HAP-1 (cell line): ENCODE measurements at regions not wholly inside any gene's neighbourhood (a gene's known extent, or its start where the extent isn't known, plus 50 kb on each side); places are given as distances from the start of the nearest gene placed in this dataset.
"Not testable (repeated sequence)": the region's sequence is repeated elsewhere in the genome, so short reads cannot be mapped to it uniquely, and the experiment has no call there.

Source experiments
- DNase-seq, 2 experiments: peaks; one replicate each; pipeline ENCODE4 v3.0.0-alpha.2; 2016 to 2020; ENCODE audit warnings: low spot score in 2 of 2
- H3K27me3 ChIP-seq: fragments of 250-450 bp; sonication (Bioruptor Pico); 2 replicates; pipeline ENCODE4 v1.5.1; 2020; ENCODE audit warnings: low read depth, mild to moderate bottlenecking, moderate library complexity
- H3K36me3 ChIP-seq: fragments of 250-450 bp; sonication (Bioruptor Pico); replicated peaks from 2 replicates; pipeline ENCODE4 v1.5.1; 2020; ENCODE audit warnings: mild to moderate bottlenecking
- H3K4me1 ChIP-seq: fragments of 250-450 bp; sonication (Bioruptor Pico); 2 replicates; pipeline ENCODE4 v1.5.1; 2020; ENCODE audit warnings: mild to moderate bottlenecking
- H3K4me3 ChIP-seq: fragments of 250-450 bp; sonication (Bioruptor Pico); 2 replicates; pipeline ENCODE4 v1.5.1; 2020; ENCODE audit warnings: mild to moderate bottlenecking, moderate library complexity
- H3K9me3 ChIP-seq: fragments of 250-450 bp; sonication (Bioruptor Pico); 2 replicates; pipeline ENCODE4 v1.5.1; 2020; ENCODE audit warnings: mild to moderate bottlenecking, moderate library complexity
- in situ Hi-C: fragments of 300-500 bp; cut with MboI; formaldehyde crosslinking; loops from 3 replicates; pipeline ENCODE4 v1.14.3; 2020; ENCODE audit warnings: low sequenced_read_pairs, inconsistent platforms, mixed read lengths

DNA sequence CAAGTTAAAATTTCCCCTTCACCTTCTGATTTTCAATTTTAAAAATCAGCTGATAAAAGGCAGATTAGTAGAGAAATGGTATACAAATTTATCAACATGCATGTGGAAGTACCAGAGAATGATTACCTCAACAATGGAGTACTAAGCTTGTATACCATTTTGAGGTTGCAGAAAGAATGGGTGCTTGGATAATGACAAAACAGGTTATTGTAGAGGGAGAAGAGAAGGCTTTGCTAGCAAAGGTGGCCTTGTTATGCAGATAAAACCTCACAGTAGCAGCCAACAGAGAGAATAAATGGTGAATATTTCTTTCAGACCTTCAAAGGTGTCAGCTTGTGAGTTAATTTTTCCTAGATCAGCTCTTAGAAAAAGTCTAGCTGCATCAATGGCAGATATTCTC, 1174.9 kb upstream of the ADGRL4 start:
- Histone ChIP-seq H3K4me1 (no peaks in the 10 kb centered on the region), H3K9me3 (no peaks in the 10 kb centered on the region), H3K36me3 (no peaks in the 10 kb centered on the region), H3K4me3 (no peak overlapping the region), H3K27me3 (peaks cover 9% of the 10 kb centered on the region; the same call in 1 of the 2 replicates)
- in situ Hi-C loops, result no loop called here
- peak in 1 of 2 experiments; percentile 81 for DNase-seq

GRCh38 chr1:80171631-80172030, 1165.1 kb upstream of the ADGRL4 start:
- peaks cover 11% of the 10 kb centered on the region for H3K27me3 ChIP-seq
- no peak for DNase-seq
- peaks cover 7% of the 10 kb centered on the region; the same call in 1 of the 2 replicates for H3K4me1 ChIP-seq
- no peak overlapping the region for H3K4me3 ChIP-seq
- in situ Hi-C loops, result no loop called here
- no peaks in the 10 kb centered on the region for H3K36me3 ChIP-seq
- H3K9me3 ChIP-seq, result no peaks in the 10 kb centered on the region

DNA sequence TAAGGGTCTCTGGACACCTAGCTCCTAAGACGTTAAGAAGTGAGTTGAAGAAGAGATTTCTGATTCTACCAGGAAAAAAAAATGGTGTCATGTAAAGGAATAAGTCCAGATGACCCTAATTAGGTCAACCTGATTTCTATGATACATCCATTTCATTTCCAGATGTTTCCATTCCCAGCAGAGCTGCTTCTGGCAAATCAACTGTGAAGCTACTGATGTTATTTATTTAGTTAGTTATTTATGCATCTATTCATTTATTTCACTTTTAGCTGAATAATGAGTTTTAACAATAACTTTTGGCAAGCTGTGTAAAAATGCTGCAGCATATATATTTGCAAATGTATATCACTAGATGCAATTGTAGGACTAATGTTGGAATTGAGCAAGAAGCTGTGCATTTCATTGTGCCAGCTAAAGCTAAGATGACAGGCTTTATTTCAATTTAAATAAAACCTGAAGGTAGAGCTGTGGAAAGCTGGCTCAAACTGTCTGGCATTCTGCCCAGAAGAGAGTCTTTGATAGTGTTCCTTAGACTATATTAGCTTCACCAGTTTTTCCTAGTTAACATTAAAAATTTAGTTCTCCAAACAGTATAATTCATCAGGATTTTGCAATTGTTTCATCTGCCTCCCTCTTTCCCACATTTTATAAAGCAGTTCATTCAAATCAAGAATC, 1164.4 kb upstream of the ADGRL4 start:
- Histone ChIP-seq H3K27me3 (peaks cover 16% of the 10 kb centered on the region), H3K4me1 (peaks cover 7% of the 10 kb centered on the region; the same call in 1 of the 2 replicates), H3K36me3 (no peaks in the 10 kb centered on the region), H3K4me3 (no peak overlapping the region), H3K9me3 (no peaks in the 10 kb centered on the region)
- DNase-seq, result peak; percentile 23 to 25
- in situ Hi-C loops, result no loop called here

GRCh38 chr1:80164150-80164549, 1157.6 kb upstream of the ADGRL4 start:
- H3K36me3 ChIP-seq, result no peaks in the 10 kb centered on the region
- no peaks in the 10 kb centered on the region for H3K9me3 ChIP-seq
- H3K27me3 ChIP-seq, result peaks cover 21% of the 10 kb centered on the region

GRCh38 chr1:80163686-80164085, 1157.2 kb upstream of the ADGRL4 start:
- in situ Hi-C loops, result no loop called here
- Histone ChIP-seq H3K27me3 (peaks cover 17% of the 10 kb centered on the region), H3K4me3 (no peak overlapping the region), H3K4me1 (peaks cover 12% of the 10 kb centered on the region), H3K9me3 (no peaks in the 10 kb centered on the region), H3K36me3 (no peaks in the 10 kb centered on the region)
- no peak for DNase-seq

More at GRCh38 chr1:80164150-80164549, 1157.6 kb upstream of the ADGRL4 start:
- no peak for DNase-seq
- in situ Hi-C loops, result no loop called here
- H3K4me1 ChIP-seq, result peaks cover 12% of the 10 kb centered on the region
- no peak overlapping the region for H3K4me3 ChIP-seq

DNA sequence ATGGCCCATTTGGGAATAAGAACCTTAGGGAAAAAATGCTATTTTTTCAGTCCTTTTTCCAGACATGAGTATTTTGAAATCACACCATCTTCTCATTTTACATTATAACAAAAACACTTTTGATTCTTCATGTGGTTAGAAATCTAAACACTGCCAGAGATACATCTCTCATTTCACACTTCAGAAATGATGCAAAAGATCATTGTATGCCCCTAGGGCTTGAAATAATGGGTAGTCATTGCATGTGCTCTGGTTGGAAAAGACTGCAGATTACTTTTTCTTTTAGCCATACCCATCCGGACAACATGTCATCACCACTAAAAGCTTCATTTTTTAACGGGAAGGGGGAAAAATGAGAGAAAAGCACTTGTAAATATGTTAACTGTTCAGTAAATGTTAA, 1152.2 kb upstream of the ADGRL4 start:
- in situ Hi-C loops, result no loop called here

DNA sequence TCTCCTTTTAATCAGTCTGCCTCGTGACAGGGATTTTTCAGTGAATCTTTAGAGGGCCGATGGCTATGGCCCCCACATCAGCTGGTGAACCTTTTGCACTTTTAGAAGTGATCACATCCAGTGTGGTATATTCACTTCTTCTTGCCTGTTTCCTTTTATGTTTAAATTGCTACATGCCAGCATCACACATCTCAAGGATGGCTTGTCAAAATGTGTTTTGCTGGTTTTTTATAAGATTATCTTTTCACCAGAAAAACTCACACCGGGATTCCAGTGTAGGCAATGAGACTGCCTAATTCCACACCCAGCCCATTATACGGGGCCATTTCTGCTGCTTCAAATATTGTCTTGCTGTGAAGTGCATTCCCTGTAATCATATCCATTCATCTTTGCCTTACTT, 1151.7 kb upstream of the ADGRL4 start:
- no peaks in the 10 kb centered on the region for H3K36me3 ChIP-seq
- DNase-seq, result no peak
- H3K4me3 ChIP-seq, result no peak overlapping the region
- no peaks in the 10 kb centered on the region for H3K27me3 ChIP-seq
- H3K4me1 ChIP-seq, result peaks cover 11% of the 10 kb centered on the region
- in situ Hi-C loops, result no loop called here
- H3K9me3 ChIP-seq, result no peaks in the 10 kb centered on the region

More for the DNA sequence above, 1152.2 kb upstream of the ADGRL4 start:
- H3K9me3 ChIP-seq, result no peaks in the 10 kb centered on the region
- H3K36me3 ChIP-seq, result no peaks in the 10 kb centered on the region
- peaks cover 15% of the 10 kb centered on the region for H3K4me1 ChIP-seq
- no peak overlapping the region for H3K4me3 ChIP-seq
- H3K27me3 ChIP-seq, result no peaks in the 10 kb centered on the region
- no peak for DNase-seq

GRCh38 chr1:80155371-80155770, 1148.8 kb upstream of the ADGRL4 start:
- peak in 1 of 2 experiments; percentile 6 for DNase-seq
- Histone ChIP-seq H3K9me3 (no peaks in the 10 kb centered on the region), H3K27me3 (no peaks in the 10 kb centered on the region), H3K36me3 (no peaks in the 10 kb centered on the region), H3K4me3 (no peak overlapping the region), H3K4me1 (0 out of 2 replicates have a peak, but pooled peaks cover 4% of the 10 kb centered on the region)
- in situ Hi-C loops, result no loop called here

DNA sequence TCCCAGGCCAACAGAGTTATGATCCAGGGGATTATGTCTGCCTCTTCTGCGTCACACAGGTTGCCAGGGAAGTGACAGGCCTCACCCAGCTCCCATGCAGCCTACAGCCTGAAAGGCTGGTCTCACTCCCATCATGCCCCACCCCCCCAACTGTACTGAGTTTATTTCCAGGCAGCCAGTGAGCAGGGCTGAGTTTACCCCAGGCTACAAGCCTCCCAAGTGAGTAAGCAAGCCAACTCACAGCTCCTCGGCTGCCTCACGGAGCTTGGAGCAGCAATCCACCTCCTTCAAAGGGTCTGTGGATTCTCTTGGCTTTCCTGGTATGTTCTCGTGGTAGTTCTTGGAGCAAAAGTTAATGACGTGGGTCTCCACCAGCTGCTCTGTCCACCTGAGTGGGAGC, 1147.6 kb upstream of the ADGRL4 start:
- H3K9me3 ChIP-seq, result no peaks in the 10 kb centered on the region
- in situ Hi-C loops, result no loop called here
- DNase-seq, result no peak
- no peak overlapping the region for H3K4me3 ChIP-seq
- no peaks in the 10 kb centered on the region for H3K36me3 ChIP-seq
- H3K4me1 ChIP-seq, result 0 out of 2 replicates have a peak, but pooled peaks cover 4% of the 10 kb centered on the region
- H3K27me3 ChIP-seq, result no peaks in the 10 kb centered on the region

- H3K4me1 ChIP-seq, result 0 out of 2 replicates have a peak, but pooled peaks cover 4% of the 10 kb centered on the region
- H3K36me3 ChIP-seq, result no peaks in the 10 kb centered on the region
- H3K9me3 ChIP-seq, result no peaks in the 10 kb centered on the region
- no peaks in the 10 kb centered on the region for H3K27me3 ChIP-seq
- H3K4me3 ChIP-seq, result no peak overlapping the region
- in situ Hi-C loops, result no loop called here
- no peak for DNase-seq
Observed at GRCh38 chr1:80153762-80154161, 1147.2 kb upstream of the ADGRL4 start.

- in situ Hi-C loops, result no loop called here
- Histone ChIP-seq H3K27me3 (no peaks in the 10 kb centered on the region), H3K4me3 (no peak overlapping the region), H3K36me3 (no peaks in the 10 kb centered on the region), H3K4me1 (no peaks in the 10 kb centered on the region), H3K9me3 (no peaks in the 10 kb centered on the region)
- no peak for DNase-seq
Observed at GRCh38 chr1:80143361-80143760, 1136.8 kb upstream of the ADGRL4 start.

DNA sequence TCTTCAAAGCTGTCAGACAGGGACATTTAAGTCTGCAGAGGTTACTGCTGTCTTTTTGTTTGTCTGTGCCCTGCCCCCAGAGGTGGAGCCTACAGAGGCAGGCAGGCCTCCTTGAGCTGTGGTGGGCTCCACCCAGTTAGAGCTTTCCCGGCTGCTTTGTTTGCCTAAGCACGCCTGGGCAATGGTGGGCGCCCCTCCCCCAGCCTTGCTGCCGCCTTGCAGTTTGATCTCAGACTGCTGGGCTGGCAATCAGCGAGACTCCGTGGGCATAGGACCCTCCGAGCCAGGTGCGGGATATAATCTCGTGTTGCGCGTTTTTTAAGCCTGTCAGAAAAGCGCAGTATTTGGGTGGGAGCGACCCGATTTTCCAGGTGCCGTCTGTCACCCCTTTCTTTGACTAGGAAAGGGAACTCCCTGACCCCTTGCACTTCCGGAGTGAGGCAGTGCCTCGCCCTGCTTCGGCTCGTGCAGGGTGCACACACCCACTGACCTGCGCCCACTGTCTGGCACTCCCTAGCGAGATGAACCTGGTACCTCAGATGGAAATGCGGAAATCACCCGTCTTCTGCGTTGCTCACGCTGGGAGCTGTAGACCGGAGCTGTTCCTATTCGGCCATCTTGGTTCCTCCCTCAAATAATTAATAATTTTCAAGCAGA, 1131.5 kb upstream of the ADGRL4 start:
- H3K4me3 ChIP-seq, H3K4me1 ChIP-seq, in situ Hi-C loops, H3K27me3 ChIP-seq, H3K9me3 ChIP-seq, H3K36me3 ChIP-seq: not testable (repeated sequence)
- peak in 1 of 2 experiments; percentile 30 for DNase-seq

GRCh38 chr1:80113168-80114038, 1106.9 kb upstream of the ADGRL4 start:
- DNase-seq, result no peak
- Histone ChIP-seq H3K36me3 (no peaks in the 10 kb centered on the region), H3K27me3 (no peaks in the 10 kb centered on the region), H3K4me1 (no peaks in the 10 kb centered on the region), H3K9me3 (no peaks in the 10 kb centered on the region; the same call in 1 of the 2 replicates), H3K4me3 (no peak overlapping the region)
- in situ Hi-C loops, result no loop called here

GRCh38 chr1:80101159-80101558, 1094.6 kb upstream of the ADGRL4 start:
- Histone ChIP-seq H3K27me3 (no peaks in the 10 kb centered on the region), H3K36me3 (no peaks in the 10 kb centered on the region), H3K9me3 (no peaks in the 10 kb centered on the region), H3K4me3 (no peak overlapping the region), H3K4me1 (no peaks in the 10 kb centered on the region)
- in situ Hi-C loops, result no loop called here
- no peak for DNase-seq
